ENCODE measurements at regions not wholly inside any gene's neighbourhood (a gene's known extent, or its start where the extent isn't known, plus 50 kb on each side); places are given as distances from the start of the nearest gene placed in this dataset.

- ATAC-seq (ENCODE audit: insufficient read depth, low read depth) (no peak), DNase-seq (no peak)
- no peaks in the 10 kb centered on the region for H3K27me3 ChIP-seq (ENCODE audit: insufficient read depth, low read length, poor library complexity)
- H2AFZ ChIP-seq (ENCODE audit: low read depth, low read length): no peak overlapping the region
- H3K4me1 ChIP-seq (ENCODE audit: insufficient read depth, low read length): peaks cover 7% of the 10 kb centered on the region
- TF ChIP-seq CTCF (IDR thresholded peaks at IDR 0.05; ENCODE audit: borderline replicate concordance, extremely low read depth, low read length, poor library complexity, severe bottlenecking): no peak
- TF ChIP-seq EZH2 (IDR thresholded peaks at IDR 0.05; ENCODE audit: borderline replicate concordance, low read depth, low read length, severe bottlenecking): no peak
- H3K9me3 ChIP-seq (ENCODE audit: insufficient read depth, low read length, severe bottlenecking): no peaks in the 10 kb centered on the region
- H3K27ac ChIP-seq (ENCODE audit: low read length): no peak overlapping the region
- H3K79me2 ChIP-seq (ENCODE audit: insufficient read depth, low read length): no peaks in the 10 kb centered on the region
- H3K4me2 ChIP-seq (ENCODE audit: insufficient read depth, low read length): no peak overlapping the region
- no peaks in the 10 kb centered on the region for H4K20me1 ChIP-seq (ENCODE audit: insufficient read depth, low read length)
- no peaks in the 10 kb centered on the region for H3K36me3 ChIP-seq (ENCODE audit: insufficient read depth, low read length)
- no peak overlapping the region for H3K9ac ChIP-seq (ENCODE audit: low read depth, low read length)
- no peak overlapping the region for H3K4me3 ChIP-seq (ENCODE audit: low read depth in 1 of 2, low read length in 2 of 2)
Observed at GRCh38 chr1:192959657-192960186, 99.4 kb downstream of the UCHL5 start.

Data from DND-41 (cell line).